ENCODE measurements at regions not wholly inside any gene's neighbourhood (a gene's known extent, or its start where the extent isn't known, plus 50 kb on each side); places are given as distances from the start of the nearest gene placed in this dataset.

- H3K27me3 Mint-ChIP-seq = peaks cover 6% of the 10 kb centered on the region
- H3K27ac Mint-ChIP-seq = no peak overlapping the region
- H3K4me1 Mint-ChIP-seq (ENCODE audit: unreplicated experiment) = no peaks in the 10 kb centered on the region
- H3K36me3 Mint-ChIP-seq = no peaks in the 10 kb centered on the region
- no peak for DNase-seq (ENCODE audit: extremely low spot score, unreplicated experiment)
- H3K4me3 Mint-ChIP-seq = no peak overlapping the region
- TF ChIP-seq CTCF (conservative IDR thresholded peaks at IDR 0.05) = no peak
- H3K9me3 Mint-ChIP-seq = no peaks in the 10 kb centered on the region
Observed at GRCh38 chr16:74071996-74072535, 224.5 kb upstream of the PSMD7 start.

- Mint-ChIP-seq H3K4me3 (no peak overlapping the region), H3K36me3 (no peaks in the 10 kb centered on the region), H3K4me1 (ENCODE audit: unreplicated experiment) (peaks cover 18% of the 10 kb centered on the region), H3K9me3 (no peaks in the 10 kb centered on the region), H3K27ac (no peak overlapping the region), H3K27me3 (peaks cover 9% of the 10 kb centered on the region)
- TF ChIP-seq CTCF (conservative IDR thresholded peaks at IDR 0.05) = no peak
- no peak for DNase-seq (ENCODE audit: extremely low spot score, unreplicated experiment)
Observed at GRCh38 chr16:74070237-74070636, 226.4 kb upstream of the PSMD7 start.

- Mint-ChIP-seq H3K4me1 (ENCODE audit: unreplicated experiment) (peaks cover 30% of the 10 kb centered on the region), H3K9me3 (no peaks in the 10 kb centered on the region), H3K27me3 (peaks cover 5% of the 10 kb centered on the region), H3K27ac (no peak overlapping the region), H3K4me3 (no peak overlapping the region), H3K36me3 (no peaks in the 10 kb centered on the region)
- TF ChIP-seq CTCF (conservative IDR thresholded peaks at IDR 0.05) = no peak
- no peak for DNase-seq (ENCODE audit: extremely low spot score, unreplicated experiment)
Observed at GRCh38 chr16:74064120-74064735, 232.4 kb upstream of the PSMD7 start.

DNA sequence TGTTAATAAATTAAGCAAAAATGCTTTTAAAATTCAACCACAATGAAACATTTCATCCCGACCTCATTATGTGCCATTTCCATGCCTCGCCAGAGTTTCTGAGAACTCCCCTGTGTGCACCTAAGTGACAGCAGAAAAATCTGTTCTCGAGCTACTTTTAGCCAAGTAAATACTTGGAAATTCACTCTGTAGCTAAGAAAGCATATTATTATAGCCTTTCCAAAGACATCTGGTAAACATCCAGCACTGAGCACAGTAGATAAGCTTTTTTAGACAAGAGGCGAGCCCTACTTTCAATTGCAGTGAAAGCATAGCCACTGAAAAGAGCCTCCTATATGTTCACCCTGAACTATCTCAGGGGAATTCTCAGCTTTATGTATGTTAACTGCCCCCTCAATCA, 242.8 kb upstream of the PSMD7 start:
- H3K4me3 Mint-ChIP-seq = no peak overlapping the region
- DNase-seq (ENCODE audit: extremely low spot score, unreplicated experiment) = no peak
- no peaks in the 10 kb centered on the region for H3K4me1 Mint-ChIP-seq (ENCODE audit: unreplicated experiment)
- no peak overlapping the region for H3K27ac Mint-ChIP-seq
- peaks cover 22% of the 10 kb centered on the region for H3K9me3 Mint-ChIP-seq
- no peak for TF ChIP-seq CTCF (conservative IDR thresholded peaks at IDR 0.05)
- no peaks in the 10 kb centered on the region for H3K36me3 Mint-ChIP-seq
- H3K27me3 Mint-ChIP-seq = no peaks in the 10 kb centered on the region

DNA sequence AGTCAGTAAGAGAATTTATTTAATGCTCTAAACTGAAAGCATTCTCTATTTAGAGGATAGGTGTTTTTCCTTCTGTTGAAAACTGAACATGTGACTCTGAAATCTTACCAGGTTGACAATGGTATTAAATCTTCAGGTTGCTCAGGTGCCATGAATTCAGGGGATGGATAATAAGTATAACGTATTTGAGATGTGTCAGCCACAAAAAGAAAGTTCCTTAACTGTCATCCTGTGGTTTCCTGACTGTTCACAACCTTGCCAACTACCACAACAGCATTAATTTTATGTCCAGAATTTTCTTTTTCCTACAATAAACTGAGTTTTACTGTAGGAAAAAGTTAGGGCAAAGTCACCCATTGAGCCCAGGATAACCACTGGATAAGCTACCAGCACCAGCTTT, 243.3 kb upstream of the PSMD7 start:
- H3K9me3 Mint-ChIP-seq = peaks cover 17% of the 10 kb centered on the region
- DNase-seq (ENCODE audit: extremely low spot score, unreplicated experiment) = no peak
- no peaks in the 10 kb centered on the region for H3K27me3 Mint-ChIP-seq
- no peak overlapping the region for H3K4me3 Mint-ChIP-seq
- no peaks in the 10 kb centered on the region for H3K4me1 Mint-ChIP-seq (ENCODE audit: unreplicated experiment)
- no peak for TF ChIP-seq CTCF (conservative IDR thresholded peaks at IDR 0.05)
- H3K36me3 Mint-ChIP-seq = no peaks in the 10 kb centered on the region
- H3K27ac Mint-ChIP-seq = no peak overlapping the region
